GM13977 (cell line): ENCODE measurements at regions not wholly inside any gene's neighbourhood (a gene's known extent, or its start where the extent isn't known, plus 50 kb on each side); places are given as distances from the start of the nearest gene placed in this dataset.

ENCODE experiments used
- DNase-seq: peaks from one replicate; pipeline ENCODE4 v3.0.0; 2012; ENCODE audit warnings: low spot score
- CTCF ChIP-seq: IDR thresholded peaks from 2 replicates; pipeline ENCODE4 v1.5.1; 2012; ENCODE audit warnings: mild to moderate bottlenecking, control low read depth; ENCODE audit not compliant: insufficient read depth; ENCODE audit errors: extremely low read depth, missing control alignments
- in situ Hi-C: fragments of 300-500 bp; cut with MboI; formaldehyde crosslinking; loops from one replicate; pipeline ENCODE4 v1.12.0; 2022; ENCODE audit warnings: low sequenced_read_pairs, low pct_unique_long_range_greater_than_20kb, mixed read lengths, inconsistent platforms; ENCODE audit not compliant: unreplicated experiment

- no peak for TF ChIP-seq CTCF
- no peak for DNase-seq
- in situ Hi-C loops, result no loop called here
These were observed 215.3 kb upstream of the SETBP1 start for GRCh38 chr18:44465381-44465841.

- TF ChIP-seq CTCF, result no peak
These were observed 213.7 kb upstream of the SETBP1 start for GRCh38 chr18:44466997-44467396.

GRCh38 chr18:44467718-44468117 is 213.0 kb upstream of the SETBP1 start:
- in situ Hi-C loops, result no loop called here
- no peak for DNase-seq
- TF ChIP-seq CTCF, result no peak

More at GRCh38 chr18:44466997-44467396, 213.7 kb upstream of the SETBP1 start:
- DNase-seq, result no peak
- in situ Hi-C loops, result no loop called here

- no peak for TF ChIP-seq CTCF
- in situ Hi-C loops, result no loop called here
- no peak for DNase-seq
These were observed 207.2 kb upstream of the SETBP1 start for GRCh38 chr18:44473394-44474066.

GRCh38 chr18:44474067-44474411 is 206.6 kb upstream of the SETBP1 start:
- in situ Hi-C loops, result no loop called here
- no peak for TF ChIP-seq CTCF
- no peak for DNase-seq

GRCh38 chr18:44474591-44474990 is 206.1 kb upstream of the SETBP1 start:
- DNase-seq, result no peak
- in situ Hi-C loops, result no loop called here
- TF ChIP-seq CTCF, result no peak

GRCh38 chr18:44482761-44483160 is 197.9 kb upstream of the SETBP1 start:
- TF ChIP-seq CTCF, result no peak
- DNase-seq, result no peak
- in situ Hi-C loops, result no loop called here
